ENCODE measurements at regions not wholly inside any gene's neighbourhood (a gene's known extent, or its start where the extent isn't known, plus 50 kb on each side); places are given as distances from the start of the nearest gene placed in this dataset.

DNA sequence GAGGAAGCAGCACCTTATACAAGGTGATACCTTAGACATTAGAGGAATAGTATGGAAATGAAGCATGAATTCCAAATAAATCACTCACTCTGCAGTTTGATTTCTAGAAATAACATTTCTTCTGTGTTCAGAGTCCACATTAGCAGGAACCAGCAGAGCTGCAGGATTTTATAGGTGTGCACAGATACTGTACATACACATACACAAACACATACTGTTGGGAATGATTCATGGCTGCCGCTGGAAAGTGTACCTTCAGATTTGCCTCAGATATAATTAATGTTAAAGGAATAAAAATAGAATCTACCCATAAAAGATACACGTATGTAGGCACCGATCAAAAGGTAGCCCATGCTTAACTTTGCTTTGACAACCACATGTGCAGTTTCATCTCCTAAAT lies 578.1 kb downstream of the CSNK1G3 start:
- no peaks in the 10 kb centered on the region for H3K36me3 ChIP-seq (ENCODE audit: control insufficient read depth in 2 of 4, insufficient read depth in 4 of 4, low read length in 3 of 4)
- DNase-seq (ENCODE audit: low read depth in 1 of 2, low spot score in 2 of 2) (no peak), FAIRE-seq (no peak)
- H3K79me2 ChIP-seq (ENCODE audit: control insufficient read depth in 1 of 2, insufficient read depth in 2 of 2, low read length in 2 of 2) = no peaks in the 10 kb centered on the region
- H3K4me2 ChIP-seq (ENCODE audit: insufficient read depth in 1 of 2, low read depth in 2 of 2, low read length in 2 of 2) = no peak overlapping the region
- no peak overlapping the region for H2BK20ac ChIP-seq (ENCODE audit: low read length)
- H3K23ac ChIP-seq (ENCODE audit: insufficient read length) = no peak overlapping the region
- no peak overlapping the region for H4K8ac ChIP-seq (ENCODE audit: extremely low read depth, insufficient read depth, low read length)
- CTCF ChIA-PET (ENCODE audit: partially characterized antibody) = no interaction called here
- H3K79me1 ChIP-seq (ENCODE audit: low read depth, low read length) = no peaks in the 10 kb centered on the region
- H4K20me1 ChIP-seq (replicated peaks in 1 of 2; ENCODE audit: control insufficient read depth in 1 of 2, insufficient read depth in 2 of 2, low read length in 2 of 2) = no peaks in the 10 kb centered on the region
- H3K9ac ChIP-seq (replicated peaks in 1 of 4; ENCODE audit: extremely low read depth in 1 of 4, low read depth in 3 of 4, low read length in 3 of 4) = no peak overlapping the region
- H3K9me3 ChIP-seq (ENCODE audit: insufficient read depth in 2 of 2, low read depth in 1 of 2, low read length in 1 of 2) = no peaks in the 10 kb centered on the region
- POLR2A ChIA-PET (ENCODE audit: partially characterized antibody) = no interaction called here
- H2BK120ac ChIP-seq (replicated peaks; ENCODE audit: low read depth, low read length) = no peak overlapping the region
- no peak overlapping the region for H2AFZ ChIP-seq (ENCODE audit: low read length)
- H3K4me1 ChIP-seq (replicated peaks in 1 of 4; ENCODE audit: control insufficient read depth in 3 of 4, insufficient read depth in 4 of 4, low read length in 3 of 4) = peaks cover 0 to 16% (median 4%) of the 10 kb centered on the region in 4 experiments; a peak in 3 of 7 replicates
- no peak overlapping the region for H3K14ac ChIP-seq (ENCODE audit: insufficient read length)
- no peak for TF ChIP-seq KDM1A (IDR thresholded peaks at IDR 0.05; ENCODE audit: borderline replicate concordance, low read length)
- no peak for TF ChIP-seq SIRT6 (IDR thresholded peaks at IDR 0.05; ENCODE audit: low read length)
- no peak for TF ChIP-seq JUND (IDR thresholded peaks at IDR 0.05; ENCODE audit: low read length)
- TF ChIP-seq YY1 (IDR thresholded peaks at IDR 0.05; ENCODE audit: low read depth, low read length) = no peak
- no peak for TF ChIP-seq NANOG (IDR thresholded peaks at IDR 0.05; ENCODE audit: insufficient read depth, low read depth, low read length, poor library complexity, severe bottlenecking)
- TF ChIP-seq NRF1 (IDR thresholded peaks at IDR 0.05; ENCODE audit: low read depth, low read length) = no peak
- no peak for TF ChIP-seq SP1 (IDR thresholded peaks at IDR 0.05; ENCODE audit: low read depth, low read length)
- TF ChIP-seq SAP30 (IDR thresholded peaks at IDR 0.05; ENCODE audit: insufficient read depth, insufficient replicate concordance, low read length) = no peak
- TF ChIP-seq JUN (IDR thresholded peaks at IDR 0.05; ENCODE audit: low read depth, low read length) = no peak
- no peak for TF ChIP-seq SIX5 (IDR thresholded peaks at IDR 0.05; ENCODE audit: low read depth, low read length)
- TF ChIP-seq ZNF274 (IDR thresholded peaks at IDR 0.05; ENCODE audit: borderline replicate concordance, extremely low read depth, low read length) = no peak
- TF ChIP-seq KDM4A (IDR thresholded peaks at IDR 0.05; ENCODE audit: low read depth, low read length, severe bottlenecking) = no peak
- no peak for TF ChIP-seq POLR2AphosphoS5 (IDR thresholded peaks at IDR 0.05; ENCODE audit: low read depth, low read length)
- TF ChIP-seq SRF (IDR thresholded peaks at IDR 0.05; ENCODE audit: low read depth, low read length) = no peak
- no peak for TF ChIP-seq PHF8 (conservative IDR thresholded peaks at IDR 0.05; ENCODE audit: low read depth, low read length)
- TF ChIP-seq EZH2 (IDR thresholded peaks at IDR 0.05; ENCODE audit: low read depth, low read length, severe bottlenecking) = no peak
- H4K91ac ChIP-seq (replicated peaks; ENCODE audit: insufficient read length, low read length) = no peak overlapping the region
- H3K27ac ChIP-seq (ENCODE audit: low read depth, low read length) = no peak overlapping the region
- H2BK15ac ChIP-seq (ENCODE audit: low read length) = no peak overlapping the region
- H2BK5ac ChIP-seq (ENCODE audit: low read depth, low read length) = no peak overlapping the region
- WGBS, 2 experiments (ENCODE audit: extremely low coverage in 1 of 2, insufficient coverage in 1 of 2, insufficient read length in 1 of 2, insufficient replicate concordance in 2 of 2, low coverage in 1 of 2, low lambda C conversion rate in 2 of 2, missing lambda C conversion rate in 1 of 2) = 94% methylated on average over 3 of the region's 3 CpGs; no CpG with 5 or more reads in 1 of the 2 experiments
- no peak overlapping the region for H4K5ac ChIP-seq (ENCODE audit: insufficient read length, low read depth, low read length)
- H3K4me3 ChIP-seq (ENCODE audit: extremely low read depth in 1 of 4, insufficient read depth in 2 of 4, low read depth in 3 of 4, low read length in 4 of 4) = no peak overlapping the region
- H3K4ac ChIP-seq (replicated peaks; ENCODE audit: insufficient read length, low read depth, low read length) = no peak overlapping the region
- H3K23me2 ChIP-seq (ENCODE audit: low read depth, low read length) = no peaks in the 10 kb centered on the region
- H2AK5ac ChIP-seq (ENCODE audit: low read depth, low read length) = no peak overlapping the region
- no peak overlapping the region for H2BK12ac ChIP-seq (ENCODE audit: low read depth, low read length)
- no peak overlapping the region for H3K18ac ChIP-seq (ENCODE audit: extremely low read depth, low read length)
- no peak overlapping the region for H3K56ac ChIP-seq (replicated peaks; ENCODE audit: insufficient read length, low read depth, low read length)
- H3K27me3 ChIP-seq (replicated peaks in 1 of 4; ENCODE audit: control insufficient read depth in 3 of 4, extremely low read depth in 1 of 4, insufficient read depth in 3 of 4, low read length in 3 of 4) = no peaks in the 10 kb centered on the region

All from H1 (cell line).